IPS-20b (cell line): ENCODE measurements at regions not wholly inside any gene's neighbourhood (a gene's known extent, or its start where the extent isn't known, plus 50 kb on each side); places are given as distances from the start of the nearest gene placed in this dataset.

ENCODE experiments used
- H3K27ac ChIP-seq: one replicate; pipeline ENCODE4 v1.5.1; 2013; ENCODE audit warnings: low read length
- H3K27me3 ChIP-seq: 2 replicates; pipeline ENCODE4 v1.6.1; 2013; ENCODE audit warnings: mild to moderate bottlenecking, low read length, inconsistent platforms; ENCODE audit not compliant: insufficient read depth
- H3K36me3 ChIP-seq: 2 replicates; pipeline ENCODE4 v1.6.1; 2013; ENCODE audit warnings: low read depth, mild to moderate bottlenecking, inconsistent platforms, low read length, moderate library complexity; ENCODE audit not compliant: insufficient read depth
- H3K4me1 ChIP-seq: 2 replicates; pipeline ENCODE4 v1.6.1; 2013; ENCODE audit warnings: mild to moderate bottlenecking, control low read depth, inconsistent platforms, low read length, moderate library complexity; ENCODE audit not compliant: insufficient read depth
- H3K4me3 ChIP-seq: 2 replicates; pipeline ENCODE4 v1.5.1; 2013; ENCODE audit warnings: mild to moderate bottlenecking, low read length, inconsistent platforms
- H3K9ac ChIP-seq: 2 replicates; pipeline ENCODE4 v1.6.1; 2013; ENCODE audit warnings: low read depth, mild to moderate bottlenecking, inconsistent platforms, low read length, moderate library complexity
- H3K9me3 ChIP-seq: 2 replicates; pipeline ENCODE4 v1.6.1; 2013; ENCODE audit warnings: mild to moderate bottlenecking, low read depth, low read length, inconsistent platforms; ENCODE audit not compliant: insufficient read depth

- Histone ChIP-seq H3K4me3 (no peak overlapping the region), H3K27ac (no peak overlapping the region), H3K4me1 (no peaks in the 10 kb centered on the region), H3K9me3 (no peaks in the 10 kb centered on the region), H3K36me3 (no peaks in the 10 kb centered on the region), H3K9ac (no peak overlapping the region), H3K27me3 (no peaks in the 10 kb centered on the region)
Observed at GRCh38 chr9:107554636-107555035, 65.1 kb upstream of the KLF4 start.

- no peak overlapping the region for H3K4me3 ChIP-seq
- H3K4me1 ChIP-seq = peaks cover 8% of the 10 kb centered on the region; the same call in 1 of the 2 replicates
- H3K27ac ChIP-seq = no peak overlapping the region
- no peaks in the 10 kb centered on the region for H3K27me3 ChIP-seq
- no peak overlapping the region for H3K9ac ChIP-seq
- H3K36me3 ChIP-seq = no peaks in the 10 kb centered on the region
- H3K9me3 ChIP-seq = no peaks in the 10 kb centered on the region
Observed at GRCh38 chr9:107548298-107549142, 59.0 kb upstream of the KLF4 start.

GRCh38 chr9:107547772-107548297, 58.3 kb upstream of the KLF4 start:
- no peak overlapping the region for H3K4me3 ChIP-seq
- H3K36me3 ChIP-seq = no peaks in the 10 kb centered on the region
- no peaks in the 10 kb centered on the region for H3K27me3 ChIP-seq
- H3K4me1 ChIP-seq = peaks cover 8% of the 10 kb centered on the region; the same call in 1 of the 2 replicates
- H3K27ac ChIP-seq = no peak overlapping the region
- no peak overlapping the region for H3K9ac ChIP-seq
- no peaks in the 10 kb centered on the region for H3K9me3 ChIP-seq

GRCh38 chr9:107547303-107547702, 57.7 kb upstream of the KLF4 start:
- Histone ChIP-seq H3K4me1 (peaks cover 8% of the 10 kb centered on the region; the same call in 1 of the 2 replicates), H3K27ac (no peak overlapping the region), H3K4me3 (no peak overlapping the region), H3K9ac (no peak overlapping the region), H3K36me3 (no peaks in the 10 kb centered on the region), H3K9me3 (no peaks in the 10 kb centered on the region), H3K27me3 (no peaks in the 10 kb centered on the region)

GRCh38 chr9:107546859-107547258, 57.3 kb upstream of the KLF4 start:
- H3K4me1 ChIP-seq = peaks cover 8% of the 10 kb centered on the region; the same call in 1 of the 2 replicates
- H3K9ac ChIP-seq = no peak overlapping the region
- H3K4me3 ChIP-seq = no peak overlapping the region
- H3K36me3 ChIP-seq = no peaks in the 10 kb centered on the region
- no peaks in the 10 kb centered on the region for H3K27me3 ChIP-seq
- no peak overlapping the region for H3K27ac ChIP-seq
- no peaks in the 10 kb centered on the region for H3K9me3 ChIP-seq

- Histone ChIP-seq H3K27ac (no peak overlapping the region), H3K9me3 (no peaks in the 10 kb centered on the region), H3K9ac (no peak overlapping the region), H3K36me3 (no peaks in the 10 kb centered on the region), H3K4me1 (peaks cover 11% of the 10 kb centered on the region), H3K27me3 (no peaks in the 10 kb centered on the region), H3K4me3 (no peak overlapping the region)
Observed at GRCh38 chr9:107545036-107545435, 55.5 kb upstream of the KLF4 start.

- H3K27me3 ChIP-seq = no peaks in the 10 kb centered on the region
Observed at GRCh38 chr9:107542411-107543157, 53.0 kb upstream of the KLF4 start.

GRCh38 chr9:107541523-107541922, 52.0 kb upstream of the KLF4 start:
- H3K27ac ChIP-seq = no peak overlapping the region

More at GRCh38 chr9:107542411-107543157, 53.0 kb upstream of the KLF4 start:
- Histone ChIP-seq H3K4me3 (no peak overlapping the region), H3K27ac (no peak overlapping the region), H3K4me1 (peaks cover 18% of the 10 kb centered on the region), H3K9me3 (no peaks in the 10 kb centered on the region), H3K36me3 (no peaks in the 10 kb centered on the region), H3K9ac (no peak overlapping the region)

GRCh38 chr9:107540164-107540561, 50.6 kb upstream of the KLF4 start:
- no peaks in the 10 kb centered on the region for H3K36me3 ChIP-seq
- H3K27me3 ChIP-seq = no peaks in the 10 kb centered on the region
- 0 out of 2 replicates have a peak overlapping the region, but pooled peaks have one; percentile 6 for H3K4me3 ChIP-seq
- H3K9ac ChIP-seq = no peak overlapping the region
- H3K27ac ChIP-seq = no peak overlapping the region
- H3K4me1 ChIP-seq = peaks cover 15% of the 10 kb centered on the region
- H3K9me3 ChIP-seq = no peaks in the 10 kb centered on the region

More at GRCh38 chr9:107541523-107541922, 52.0 kb upstream of the KLF4 start:
- H3K4me1 ChIP-seq = peaks cover 18% of the 10 kb centered on the region
- H3K36me3 ChIP-seq = no peaks in the 10 kb centered on the region
- no peak overlapping the region for H3K4me3 ChIP-seq
- H3K9me3 ChIP-seq = no peaks in the 10 kb centered on the region
- H3K27me3 ChIP-seq = no peaks in the 10 kb centered on the region
- no peak overlapping the region for H3K9ac ChIP-seq

- H3K27me3 ChIP-seq = no peaks in the 10 kb centered on the region
Observed at GRCh38 chr9:107539427-107540163, 50.0 kb upstream of the KLF4 start.

More at GRCh38 chr9:107539427-107540163, 50.0 kb upstream of the KLF4 start:
- no peaks in the 10 kb centered on the region for H3K9me3 ChIP-seq
- 0 out of 2 replicates have a peak overlapping the region, but pooled peaks have one; percentile 6 for H3K4me3 ChIP-seq
- H3K36me3 ChIP-seq = no peaks in the 10 kb centered on the region
- H3K9ac ChIP-seq = no peak overlapping the region
- no peak overlapping the region for H3K27ac ChIP-seq
- H3K4me1 ChIP-seq = peaks cover 10% of the 10 kb centered on the region
